Mucosa of descending colon (tissue), 3 donors: ENCODE measurements at regions not wholly inside any gene's neighbourhood (a gene's known extent, or its start where the extent isn't known, plus 50 kb on each side); places are given as distances from the start of the nearest gene placed in this dataset.

Experiments
- ATAC-seq: fragments of 200-7000 bp; cut with Tn5 transposase; one replicate; pipeline ENCODE4 v1.9.1; 2020; ENCODE audit warnings: mild to moderate bottlenecking, moderate library complexity
- DNase-seq, 3 donors: peaks; one replicate each; pipeline ENCODE4 v3.0.0-alpha.2; 2020
- H3K36me3 ChIP-seq: fragments of 200-600 bp; one replicate; pipeline ENCODE4 v1.8.0; 2021; ENCODE audit warnings: low read depth, mild to moderate bottlenecking
- H3K4me1 ChIP-seq: fragments of 200-600 bp; one replicate; pipeline ENCODE4 v1.8.0; 2021; ENCODE audit warnings: low read depth, mild to moderate bottlenecking
- H3K4me3 ChIP-seq: fragments of 200-600 bp; one replicate; pipeline ENCODE4 v1.8.0; 2021; ENCODE audit warnings: mild to moderate bottlenecking
- H3K9me3 ChIP-seq: fragments of 200-600 bp; one replicate; pipeline ENCODE4 v1.8.0; 2021; ENCODE audit warnings: mild to moderate bottlenecking
- intact Hi-C, 2 donors: fragments of 100-400 bp; cut with DNase I in 1 of 2; cut with micrococcal nuclease in 1 of 2; formaldehyde crosslinking; loops; one replicate each; pipeline versions ENCODE4 v1.11.0 to v1.11.1; 2022; cut with DNase I, micrococcal nuclease
- TF ChIP-seq, protein P1 (sequence below): fragments of 200-600 bp; IDR thresholded peaks from one replicate; pipeline ENCODE4 v1.8.0; 2022; ENCODE audit warnings: antibody characterized with exemption, mild to moderate bottlenecking
- donor health status: DM: no; HTN: no; CAD: no; lungs with moderate emphysema.
- donor health status: DM: no; HTN: no; CAD: no.
- donor health status: DM: no; HTN: yes; CAD: no.

DNA sequence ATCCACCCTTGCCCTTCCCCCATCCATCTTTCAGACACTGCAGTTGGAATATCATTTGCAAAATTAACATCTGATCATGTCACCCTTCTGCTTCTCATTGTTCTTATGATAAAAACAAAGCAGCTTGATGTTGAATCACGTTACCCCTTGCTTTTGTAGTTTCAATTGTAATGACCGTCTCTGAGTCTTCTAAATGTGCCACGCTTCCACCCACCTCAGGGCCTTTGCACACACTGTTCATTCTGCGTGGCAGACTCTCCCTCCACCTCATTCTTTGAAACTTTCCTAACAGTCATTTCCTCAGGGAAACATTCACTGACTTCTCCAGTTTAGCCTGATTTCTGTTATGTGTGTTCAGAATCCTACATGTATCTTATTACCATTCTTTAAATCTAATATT lies 143.6 kb upstream of the LMO4 start:
- TF ChIP-seq, protein P1, sequence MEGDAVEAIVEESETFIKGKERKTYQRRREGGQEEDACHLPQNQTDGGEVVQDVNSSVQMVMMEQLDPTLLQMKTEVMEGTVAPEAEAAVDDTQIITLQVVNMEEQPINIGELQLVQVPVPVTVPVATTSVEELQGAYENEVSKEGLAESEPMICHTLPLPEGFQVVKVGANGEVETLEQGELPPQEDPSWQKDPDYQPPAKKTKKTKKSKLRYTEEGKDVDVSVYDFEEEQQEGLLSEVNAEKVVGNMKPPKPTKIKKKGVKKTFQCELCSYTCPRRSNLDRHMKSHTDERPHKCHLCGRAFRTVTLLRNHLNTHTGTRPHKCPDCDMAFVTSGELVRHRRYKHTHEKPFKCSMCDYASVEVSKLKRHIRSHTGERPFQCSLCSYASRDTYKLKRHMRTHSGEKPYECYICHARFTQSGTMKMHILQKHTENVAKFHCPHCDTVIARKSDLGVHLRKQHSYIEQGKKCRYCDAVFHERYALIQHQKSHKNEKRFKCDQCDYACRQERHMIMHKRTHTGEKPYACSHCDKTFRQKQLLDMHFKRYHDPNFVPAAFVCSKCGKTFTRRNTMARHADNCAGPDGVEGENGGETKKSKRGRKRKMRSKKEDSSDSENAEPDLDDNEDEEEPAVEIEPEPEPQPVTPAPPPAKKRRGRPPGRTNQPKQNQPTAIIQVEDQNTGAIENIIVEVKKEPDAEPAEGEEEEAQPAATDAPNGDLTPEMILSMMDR, result no peak
- H3K36me3 ChIP-seq, result no peaks in the 10 kb centered on the region
- no peaks in the 10 kb centered on the region for H3K9me3 ChIP-seq
- DNase-seq, result no peak
- no peaks in the 10 kb centered on the region for H3K4me1 ChIP-seq
- intact Hi-C loops, result no loop called here
- H3K4me3 ChIP-seq, result no peak overlapping the region
- ATAC-seq, result no peak

DNA sequence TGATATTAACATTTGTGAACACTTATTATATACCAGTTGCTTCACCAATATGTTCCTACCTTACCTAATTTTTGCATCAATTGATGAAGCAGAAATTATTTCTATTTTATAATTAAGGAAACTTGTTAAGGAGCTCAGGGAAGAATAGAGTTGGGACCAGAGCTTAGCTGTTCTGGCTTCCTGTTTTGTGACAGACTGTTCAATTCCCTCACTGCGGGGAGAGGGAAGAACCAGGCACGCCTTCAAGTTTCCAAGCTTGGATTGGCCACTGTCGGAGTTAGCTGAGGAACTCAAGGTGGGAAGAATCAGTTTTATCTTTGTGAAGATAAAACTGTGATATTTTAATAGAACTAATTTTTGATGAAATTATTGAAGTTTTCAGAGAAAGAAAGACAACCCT lies 142.3 kb upstream of the LMO4 start:
- no peak overlapping the region for H3K4me3 ChIP-seq
- H3K4me1 ChIP-seq, result no peaks in the 10 kb centered on the region
- H3K36me3 ChIP-seq, result no peaks in the 10 kb centered on the region
- intact Hi-C loops, result no loop called here
- DNase-seq (no peak), ATAC-seq (no peak)
- H3K9me3 ChIP-seq, result no peaks in the 10 kb centered on the region
- TF ChIP-seq, protein P1, result no peak

DNA sequence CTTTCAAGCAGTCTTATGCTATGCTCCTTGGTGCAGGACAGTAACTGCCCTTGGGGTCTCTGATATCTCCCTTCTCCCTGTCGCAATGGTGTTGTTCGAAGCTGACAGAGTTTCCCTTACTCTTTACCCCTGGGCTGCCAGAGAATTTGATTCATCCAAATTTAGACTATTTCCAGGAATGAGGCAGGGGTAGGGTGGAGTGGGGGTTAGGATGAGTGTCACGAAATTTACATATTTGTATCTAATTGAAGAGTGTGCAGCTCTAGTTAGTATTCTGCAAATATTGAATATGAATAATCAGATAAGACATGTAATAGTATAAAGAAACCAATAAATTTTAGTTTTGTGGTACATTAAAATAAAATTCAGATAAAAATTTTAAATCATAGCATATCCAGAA lies 140.0 kb upstream of the LMO4 start:
- intact Hi-C loops, result no loop called here
- no peak for ATAC-seq
- TF ChIP-seq, protein P1, result no peak

DNA sequence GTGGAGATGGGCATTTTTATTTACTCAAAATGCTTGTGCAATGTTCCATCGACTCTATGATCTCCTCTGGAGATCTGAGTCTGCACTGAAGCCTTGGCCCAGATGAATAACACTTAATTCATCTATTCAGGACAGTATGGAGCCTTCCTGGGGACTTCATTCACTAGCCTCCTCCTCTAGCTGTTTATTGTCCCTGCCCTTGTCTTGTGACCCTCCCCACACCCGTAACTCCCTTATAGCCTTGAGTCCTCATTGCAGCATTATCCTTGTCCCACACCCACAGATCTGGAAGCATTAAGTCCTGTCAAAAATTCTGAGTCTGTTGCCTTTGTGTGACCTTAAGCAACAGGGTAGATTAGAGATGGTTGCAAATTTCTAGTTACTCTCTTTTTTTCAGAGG lies 138.3 kb upstream of the LMO4 start:
- Histone ChIP-seq H3K4me3 (no peak overlapping the region), H3K9me3 (no peaks in the 10 kb centered on the region), H3K36me3 (no peaks in the 10 kb centered on the region), H3K4me1 (no peaks in the 10 kb centered on the region)
- TF ChIP-seq, protein P1, result no peak
- DNase-seq, result no peak
- intact Hi-C loops, result no loop called here
- ATAC-seq, result no peak

More for the DNA sequence above, 140.0 kb upstream of the LMO4 start:
- H3K36me3 ChIP-seq, result no peaks in the 10 kb centered on the region
- H3K4me3 ChIP-seq, result no peak overlapping the region
- no peaks in the 10 kb centered on the region for H3K9me3 ChIP-seq
- no peak for DNase-seq
- H3K4me1 ChIP-seq, result no peaks in the 10 kb centered on the region

DNA sequence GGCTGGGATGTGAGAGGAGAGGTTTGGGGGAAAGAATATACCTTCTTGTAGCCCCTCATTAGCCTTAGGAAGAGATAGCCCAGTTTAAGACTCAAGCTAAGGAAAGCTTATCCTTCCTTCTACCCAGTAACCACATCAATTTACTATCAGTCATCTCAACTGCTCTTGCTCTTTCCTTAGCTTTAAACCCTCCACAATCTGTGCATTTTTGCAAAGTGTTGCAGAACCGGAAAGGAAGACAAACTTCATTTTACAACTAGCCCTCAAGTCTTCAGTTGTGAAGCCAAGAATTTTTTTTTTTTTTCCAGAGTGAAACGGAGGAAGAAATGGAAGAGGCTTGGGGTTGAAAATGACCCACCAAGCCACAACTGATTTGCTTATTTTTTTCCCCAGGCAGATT lies 137.0 kb upstream of the LMO4 start:
- TF ChIP-seq, protein P1, result no peak
- intact Hi-C loops, result no loop called here
- DNase-seq (no peak), ATAC-seq (no peak)
- Histone ChIP-seq H3K4me1 (no peaks in the 10 kb centered on the region), H3K36me3 (no peaks in the 10 kb centered on the region), H3K4me3 (no peak overlapping the region), H3K9me3 (no peaks in the 10 kb centered on the region)

DNA sequence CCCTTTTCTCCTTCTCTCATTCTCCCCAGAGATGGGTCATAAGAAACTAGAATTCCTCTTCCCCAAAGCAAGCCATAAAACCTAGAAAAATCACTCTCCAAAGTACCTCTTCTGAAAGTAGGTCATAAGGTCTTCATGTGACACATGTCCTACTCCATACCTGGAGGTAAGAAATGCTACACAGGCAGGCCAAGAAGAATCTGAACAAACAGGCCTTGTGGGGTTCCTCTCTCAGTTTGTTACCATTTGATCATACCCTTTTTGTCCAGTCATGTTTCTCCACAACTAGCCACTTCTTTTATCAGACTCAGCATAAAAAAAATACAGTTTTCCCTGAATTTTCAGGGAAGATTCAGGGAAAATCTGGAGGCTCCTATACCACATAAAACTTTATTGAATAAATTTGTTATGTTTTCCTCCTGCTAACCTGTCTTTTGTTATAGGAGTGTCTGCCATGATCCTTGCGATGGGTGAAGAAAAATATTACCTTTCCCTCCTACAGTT lies 134.4 kb upstream of the LMO4 start:
- DNase-seq, result no peak
- Histone ChIP-seq H3K9me3 (no peaks in the 10 kb centered on the region), H3K4me3 (no peak overlapping the region), H3K36me3 (no peaks in the 10 kb centered on the region), H3K4me1 (no peaks in the 10 kb centered on the region)
- TF ChIP-seq, protein P1, result no peak
- intact Hi-C loops, result no loop called here
- no peak for ATAC-seq
